NCI-H748 (cell line): ENCODE measurements at regions not wholly inside any gene's neighbourhood (a gene's known extent, or its start where the extent isn't known, plus 50 kb on each side); places are given as distances from the start of the nearest gene placed in this dataset.

Experiments used
- DNase-seq: peaks from one replicate; lab custom pipeline; 2025; ENCODE audit not compliant: unreplicated experiment; lab: John Stamatoyannopoulos, UW

GRCh38 chr7:24341691-24342413 is 57.9 kb downstream of the NPY start:
- peak; percentile 47 for DNase-seq

DNA sequence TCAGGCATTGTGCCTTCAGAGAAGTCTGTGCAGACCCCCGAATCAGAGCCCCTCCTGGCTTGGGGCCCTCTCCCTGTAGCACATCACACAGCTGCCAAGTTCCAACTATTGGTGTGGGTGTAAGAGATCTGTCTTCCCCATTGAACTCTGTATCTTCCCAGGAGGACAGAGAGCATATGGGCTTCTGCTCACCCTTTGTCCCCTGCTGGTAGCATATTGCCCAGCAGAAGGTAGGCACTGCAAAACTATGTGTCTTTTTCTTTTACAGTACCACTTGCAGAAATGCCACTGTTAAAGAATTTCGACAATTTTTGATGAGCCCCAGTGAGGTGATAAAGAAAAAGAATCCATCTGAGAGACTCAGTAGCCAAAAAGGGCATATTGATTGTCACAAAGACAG is 59.6 kb downstream of the NPY start:
- DNase-seq: no peak

DNA sequence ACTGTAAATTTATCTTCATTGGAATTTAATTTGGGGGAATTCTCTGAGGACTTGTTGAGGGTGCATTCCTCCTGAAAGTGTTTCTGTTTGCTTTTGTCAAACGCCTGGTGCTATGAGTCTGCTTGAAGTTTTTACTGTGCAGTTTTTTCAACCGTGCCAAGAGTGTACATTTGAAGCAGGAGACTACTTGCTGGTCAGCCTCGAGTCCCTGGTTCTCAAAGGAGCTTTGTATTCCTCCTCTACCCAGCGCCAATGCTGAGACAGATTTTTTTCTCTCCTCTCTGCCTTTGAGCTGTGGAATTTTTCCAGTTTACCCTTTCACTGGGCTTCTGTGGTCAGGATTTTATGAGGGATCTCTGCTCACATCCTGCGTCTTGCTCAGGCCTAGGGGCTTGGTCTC is 62.1 kb downstream of the NPY start:
- DNase-seq: no peak

DNA sequence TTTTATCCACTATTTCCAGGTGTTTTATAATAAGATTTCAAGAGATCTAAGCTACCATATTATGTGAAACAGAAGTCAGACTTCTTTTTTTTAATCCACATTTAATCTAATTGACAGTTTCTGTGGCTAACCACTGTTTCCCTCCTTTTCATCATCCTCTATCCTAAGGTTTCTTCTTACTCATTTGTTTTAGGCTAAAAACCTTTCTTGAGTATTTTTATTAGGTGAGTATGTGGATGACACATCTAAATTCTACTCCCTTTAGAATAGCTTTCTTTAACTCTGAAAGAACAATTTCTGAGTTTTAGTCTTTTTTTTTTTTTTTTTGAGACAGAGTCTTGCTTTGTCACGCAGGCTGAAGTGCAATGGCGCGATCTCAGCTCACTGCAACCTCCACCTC is 62.7 kb downstream of the NPY start:
- no peak for DNase-seq

- no peak for DNase-seq
Observed at GRCh38 chr7:24349339-24349738, 65.3 kb downstream of the NPY start.

DNA sequence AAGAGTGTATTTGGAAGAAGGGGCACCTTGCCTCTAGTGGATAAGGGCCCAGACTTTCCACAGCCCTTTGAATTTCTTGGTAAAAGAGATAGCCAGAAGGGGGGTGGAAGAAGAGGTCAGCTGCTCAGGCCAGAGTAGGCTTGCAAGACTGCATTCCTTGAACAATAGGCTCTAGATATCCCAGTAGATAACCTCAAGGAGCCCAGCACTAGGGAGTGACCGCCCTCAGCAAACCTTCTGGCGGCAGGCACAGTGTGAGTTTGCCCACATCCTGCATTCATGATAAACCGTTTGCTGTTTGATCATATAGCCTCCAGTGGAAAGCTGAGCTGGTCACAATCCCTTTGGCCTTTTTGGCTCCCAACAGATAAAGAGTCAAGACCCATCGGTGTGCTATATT is 70.5 kb downstream of the NPY start:
- no peak for DNase-seq

GRCh38 chr7:24356718-24357386 is 72.9 kb downstream of the NPY start:
- DNase-seq: no peak

DNA sequence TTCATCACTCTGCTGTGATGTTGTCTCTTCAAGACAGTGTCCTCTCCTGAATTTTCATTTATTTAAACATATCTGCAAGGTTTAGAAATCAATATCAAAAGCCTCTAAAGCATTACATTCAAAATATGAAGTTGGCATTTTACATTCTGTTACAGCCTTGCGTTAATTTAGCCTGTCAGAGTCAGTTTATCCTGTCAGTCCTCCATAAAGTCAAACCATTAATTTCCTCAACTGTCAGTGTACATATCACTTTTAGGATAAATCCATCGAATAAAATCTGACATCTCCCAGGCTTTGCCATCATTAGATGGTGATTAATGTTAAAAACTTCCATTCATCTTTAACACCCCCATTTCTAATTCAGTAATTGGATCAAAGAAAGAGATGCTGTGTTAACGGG is 77.0 kb downstream of the NPY start:
- DNase-seq: no peak

- no peak for DNase-seq
Observed at GRCh38 chr7:24365606-24366005, 81.6 kb downstream of the NPY start.

DNA sequence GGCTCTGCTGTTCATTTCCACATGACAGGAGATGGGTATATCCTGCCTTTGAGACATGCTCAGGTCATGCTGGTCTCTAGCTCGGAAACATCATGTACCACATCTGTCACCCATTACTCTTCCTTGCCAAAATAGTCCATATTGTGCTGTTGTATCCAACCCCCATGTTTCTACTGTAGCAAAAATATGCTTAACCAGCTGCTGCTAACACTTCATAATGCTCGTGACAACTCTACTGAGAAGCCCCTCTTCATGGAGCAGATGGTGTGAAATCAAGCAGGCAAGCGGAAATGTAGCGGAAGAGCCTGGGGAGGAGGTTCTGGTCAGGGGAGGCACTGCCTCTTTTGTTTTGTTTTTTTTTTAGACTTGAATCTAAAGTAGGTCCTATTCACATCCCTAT is 82.9 kb downstream of the NPY start:
- DNase-seq: no peak

DNA sequence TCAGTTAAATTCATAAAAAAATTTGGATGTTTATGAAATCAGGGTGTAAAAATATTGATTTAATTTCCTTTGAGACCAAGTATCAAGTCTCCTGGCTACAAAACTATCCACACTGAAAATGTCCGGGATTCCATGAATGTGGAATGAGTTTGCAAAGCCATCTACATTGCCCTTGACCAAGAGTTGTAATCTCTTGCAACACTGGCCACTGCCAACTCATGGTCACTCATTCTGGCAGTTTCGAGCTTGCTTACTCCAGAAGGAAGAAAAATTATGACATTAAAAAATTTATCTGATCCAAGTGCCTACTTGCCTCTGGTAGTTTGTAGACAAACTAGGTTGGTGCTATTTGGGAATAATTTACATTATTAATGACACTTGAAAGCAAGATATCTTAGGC is 84.2 kb downstream of the NPY start:
- DNase-seq: no peak

DNA sequence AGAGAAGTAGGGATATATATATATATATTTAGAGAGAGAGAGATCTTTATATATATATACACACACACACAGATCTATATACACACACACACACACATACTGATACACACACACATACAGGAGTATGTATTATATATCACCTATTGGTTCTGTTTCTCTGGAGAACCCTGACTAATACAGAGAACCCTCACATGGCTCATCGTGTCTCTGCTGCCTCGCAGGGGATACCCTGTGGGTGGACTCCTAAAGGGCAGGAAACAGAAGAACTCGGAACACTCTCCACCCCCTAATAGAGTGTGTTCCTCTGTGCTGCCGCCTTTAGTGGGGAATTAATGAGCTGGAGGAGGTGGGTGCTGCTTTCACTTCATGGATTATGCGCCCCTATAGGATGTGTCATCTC is 86.6 kb downstream of the NPY start:
- no peak for DNase-seq

GRCh38 chr7:24372961-24373955 is 89.3 kb downstream of the NPY start:
- DNase-seq: no peak

- no peak for DNase-seq
Observed at GRCh38 chr7:24378871-24379616, 95.1 kb downstream of the NPY start.

DNA sequence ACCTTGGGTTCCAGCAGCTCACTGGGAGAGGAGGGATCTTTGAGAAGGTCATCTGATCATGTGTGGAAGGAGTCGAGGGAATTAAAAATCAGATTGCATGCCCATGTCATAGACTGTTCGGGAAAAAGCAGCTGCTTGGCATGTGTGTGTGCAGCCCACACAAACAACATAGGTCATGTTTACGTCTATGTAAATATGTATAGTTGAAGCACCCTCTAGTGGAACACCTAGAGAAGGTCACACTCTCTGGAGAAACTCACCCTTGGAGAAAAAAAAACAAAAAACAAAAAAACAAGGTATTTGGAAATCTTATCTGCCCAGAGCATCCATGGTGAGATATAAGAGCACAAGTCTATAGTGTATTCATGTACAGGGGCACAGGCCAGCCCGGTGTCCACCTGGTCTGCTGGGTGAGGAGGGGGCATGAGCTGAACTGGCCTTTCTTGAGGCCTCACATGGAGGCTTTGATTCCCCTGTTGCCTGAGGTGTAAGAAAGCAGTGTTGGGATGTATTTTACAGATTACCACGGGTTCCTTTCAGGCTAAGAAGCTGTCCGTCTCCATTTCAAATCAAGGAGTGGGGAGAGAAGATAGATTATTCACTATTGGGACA is 98.0 kb downstream of the NPY start:
- peak; percentile 65 for DNase-seq

DNA sequence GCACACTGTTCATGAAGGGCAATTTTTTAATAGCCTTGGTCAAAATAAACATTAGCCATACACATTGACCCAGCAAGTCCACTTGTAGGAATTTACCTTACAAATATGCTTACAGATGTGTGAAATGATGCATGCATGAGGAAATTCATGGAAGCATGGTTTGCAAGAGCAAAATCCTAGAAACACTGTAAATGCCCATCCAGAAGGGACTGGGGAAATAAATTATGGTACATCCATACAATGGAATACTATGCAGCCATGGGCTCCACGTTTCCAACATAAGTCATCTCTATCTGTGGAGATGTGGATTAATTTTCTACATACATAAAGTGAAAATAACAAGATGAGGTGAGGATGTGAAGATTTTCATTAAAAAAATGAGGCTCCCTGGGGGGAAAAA is 99.1 kb downstream of the NPY start:
- DNase-seq: no peak

GRCh38 chr7:24384362-24385030 is 100.5 kb downstream of the NPY start:
- DNase-seq: no peak

DNA sequence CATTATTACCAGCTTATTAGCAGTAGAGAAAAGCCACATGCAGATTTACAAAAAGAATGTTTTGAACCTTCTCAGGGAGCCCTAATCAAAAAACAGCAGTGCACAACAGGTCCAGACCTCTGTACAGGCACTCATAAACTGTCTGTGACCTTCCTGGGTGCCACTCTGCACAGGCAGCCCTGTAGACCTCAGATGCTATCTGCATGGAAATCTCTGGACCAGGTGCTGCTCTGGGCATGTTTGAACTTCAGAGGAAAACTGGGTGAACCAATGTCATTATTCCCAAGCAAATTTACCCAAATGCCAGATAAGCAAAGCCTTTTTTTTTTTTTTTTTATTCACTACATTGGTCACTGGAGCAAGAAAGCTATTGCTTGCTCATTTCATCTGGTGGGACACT is 104.2 kb downstream of the NPY start:
- DNase-seq: no peak

DNA sequence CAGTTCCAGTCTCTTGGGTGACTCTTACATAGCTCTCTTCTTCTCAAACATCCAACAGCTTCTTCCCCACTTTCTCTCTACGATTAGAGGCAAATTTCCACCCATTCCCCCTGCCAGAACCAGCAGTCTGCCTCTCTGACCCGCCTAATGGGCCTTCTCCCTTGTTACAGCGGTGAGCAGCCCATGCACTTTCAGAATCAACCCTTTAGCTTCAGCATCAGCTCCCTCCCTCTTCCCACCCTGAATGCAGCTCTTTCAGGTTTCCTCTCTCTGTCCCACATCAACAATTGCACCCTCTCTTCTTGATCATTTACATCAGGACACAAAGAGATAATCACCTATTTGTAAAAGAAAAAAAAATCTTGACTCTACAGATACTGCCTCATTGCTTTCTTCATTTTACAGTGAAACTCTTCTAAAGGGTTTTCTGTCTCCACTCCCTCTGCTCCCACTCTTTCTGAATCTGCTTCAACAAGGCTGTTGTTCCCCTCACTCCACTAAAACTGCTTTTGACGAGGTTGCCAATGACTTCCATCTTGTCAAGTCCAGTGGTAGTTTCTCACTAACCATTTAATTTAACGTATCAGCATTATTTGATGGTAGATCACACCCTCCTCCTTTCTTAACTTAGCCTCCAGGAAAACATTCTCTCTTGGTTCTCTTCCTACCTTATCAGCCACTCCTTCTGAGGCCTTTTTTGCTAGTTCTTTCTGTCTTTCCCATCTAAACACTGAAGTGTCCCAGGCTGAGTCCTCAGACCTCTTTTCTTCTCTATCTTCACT is 106.6 kb downstream of the NPY start:
- DNase-seq: no peak
